Activated naive CD8-positive, alpha-beta T cell treated with anti-CD3 and anti-CD28 coated beads, Interleukin-2, amount 50 U/mL, for 24 hours (primary cell): ENCODE measurements at regions not wholly inside any gene's neighbourhood (a gene's known extent, or its start where the extent isn't known, plus 50 kb on each side); places are given as distances from the start of the nearest gene placed in this dataset.

Experiments
- ATAC-seq: fragments of 150-1000 bp; cut with Tn5 transposase; one replicate; pipeline ENCODE4 v1.10.0; 2021
- DNase-seq: peaks from one replicate; pipeline ENCODE4 v3.0.0; 2021
- H3K27ac Mint-ChIP-seq: one replicate; pipeline ENCODE4 v1.8.0; 2021; ENCODE audit warnings: mild to moderate bottlenecking, mixed read lengths
- H3K27me3 Mint-ChIP-seq: one replicate; pipeline ENCODE4 v1.8.0; 2021; ENCODE audit warnings: mixed read lengths
- H3K36me3 Mint-ChIP-seq: one replicate; pipeline ENCODE4 v1.8.0; 2021; ENCODE audit warnings: low read depth, mixed read lengths
- H3K4me1 Mint-ChIP-seq: one replicate; pipeline ENCODE4 v1.8.0; 2021; ENCODE audit warnings: mixed read lengths
- H3K4me3 Mint-ChIP-seq: one replicate; pipeline ENCODE4 v1.8.0; 2021; ENCODE audit warnings: mild to moderate bottlenecking, moderate library complexity, mixed read lengths
- H3K9me3 Mint-ChIP-seq: one replicate; pipeline ENCODE4 v1.8.0; 2021; ENCODE audit warnings: mixed read lengths

DNA sequence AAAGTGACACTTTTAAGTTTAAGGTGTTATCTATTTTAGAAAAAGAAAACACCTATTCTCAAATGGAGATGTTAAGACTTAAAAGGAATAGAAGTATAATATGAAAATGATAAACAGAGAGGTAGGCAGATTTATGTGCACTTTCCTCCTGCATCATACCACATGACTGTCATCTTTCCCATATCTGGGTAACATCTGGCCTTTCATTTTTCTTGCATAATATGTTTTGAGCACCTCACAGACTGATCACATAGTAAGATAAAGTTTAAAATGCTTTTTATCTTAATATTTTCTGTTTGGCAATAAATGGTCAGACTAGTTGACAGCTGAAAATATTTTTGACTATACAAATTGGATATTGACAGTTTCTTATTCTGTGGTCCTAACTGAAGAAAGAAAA is 1852.1 kb upstream of the PIK3C3 start:
- H3K27ac Mint-ChIP-seq = no peak overlapping the region
- no peak overlapping the region for H3K4me3 Mint-ChIP-seq
- H3K9me3 Mint-ChIP-seq = no peaks in the 10 kb centered on the region
- DNase-seq = no peak
- no peaks in the 10 kb centered on the region for H3K36me3 Mint-ChIP-seq
- no peaks in the 10 kb centered on the region for H3K4me1 Mint-ChIP-seq
- no peaks in the 10 kb centered on the region for H3K27me3 Mint-ChIP-seq
- no peak for ATAC-seq

GRCh38 chr18:40099641-40100040 is 1855.4 kb upstream of the PIK3C3 start:
- no peak overlapping the region for H3K27ac Mint-ChIP-seq
- DNase-seq = no peak
- no peaks in the 10 kb centered on the region for H3K27me3 Mint-ChIP-seq
- no peaks in the 10 kb centered on the region for H3K4me1 Mint-ChIP-seq
- H3K9me3 Mint-ChIP-seq = no peaks in the 10 kb centered on the region
- no peak overlapping the region for H3K4me3 Mint-ChIP-seq
- H3K36me3 Mint-ChIP-seq = no peaks in the 10 kb centered on the region
- no peak for ATAC-seq

GRCh38 chr18:40096675-40097074 is 1858.4 kb upstream of the PIK3C3 start:
- no peaks in the 10 kb centered on the region for H3K4me1 Mint-ChIP-seq
- H3K27me3 Mint-ChIP-seq = no peaks in the 10 kb centered on the region
- DNase-seq (no peak), ATAC-seq (no peak)
- no peak overlapping the region for H3K4me3 Mint-ChIP-seq
- no peaks in the 10 kb centered on the region for H3K9me3 Mint-ChIP-seq
- no peak overlapping the region for H3K27ac Mint-ChIP-seq
- H3K36me3 Mint-ChIP-seq = no peaks in the 10 kb centered on the region

DNA sequence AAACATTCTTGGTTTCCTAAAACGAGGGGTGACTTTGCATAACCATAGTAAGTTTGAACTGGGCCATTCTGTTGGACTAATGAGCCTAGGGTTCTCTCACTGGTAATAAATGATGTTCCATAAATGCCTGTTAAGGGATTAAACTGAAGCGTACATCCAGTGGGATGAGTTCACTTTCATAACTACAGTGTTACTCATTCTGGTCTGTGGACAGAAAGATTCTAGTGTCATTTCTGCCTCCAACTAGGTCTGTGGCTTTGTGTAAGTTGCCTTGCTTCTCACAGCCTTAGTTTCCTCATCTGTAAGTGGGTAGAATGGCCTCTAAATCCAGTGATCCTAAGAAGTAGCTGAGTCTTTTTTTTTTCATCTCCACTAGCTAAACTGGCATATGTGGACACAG is 1860.6 kb upstream of the PIK3C3 start:
- DNase-seq (no peak), ATAC-seq (no peak)
- Mint-ChIP-seq H3K4me1 (no peaks in the 10 kb centered on the region), H3K9me3 (peaks cover 4% of the 10 kb centered on the region), H3K27ac (no peak overlapping the region), H3K36me3 (no peaks in the 10 kb centered on the region), H3K27me3 (no peaks in the 10 kb centered on the region), H3K4me3 (no peak overlapping the region)

GRCh38 chr18:40088130-40088529 is 1866.9 kb upstream of the PIK3C3 start:
- DNase-seq (no peak), ATAC-seq (no peak)
- Mint-ChIP-seq H3K4me3 (no peak overlapping the region), H3K4me1 (no peaks in the 10 kb centered on the region), H3K9me3 (peaks cover 4% of the 10 kb centered on the region), H3K36me3 (no peaks in the 10 kb centered on the region), H3K27me3 (no peaks in the 10 kb centered on the region), H3K27ac (no peak overlapping the region)

DNA sequence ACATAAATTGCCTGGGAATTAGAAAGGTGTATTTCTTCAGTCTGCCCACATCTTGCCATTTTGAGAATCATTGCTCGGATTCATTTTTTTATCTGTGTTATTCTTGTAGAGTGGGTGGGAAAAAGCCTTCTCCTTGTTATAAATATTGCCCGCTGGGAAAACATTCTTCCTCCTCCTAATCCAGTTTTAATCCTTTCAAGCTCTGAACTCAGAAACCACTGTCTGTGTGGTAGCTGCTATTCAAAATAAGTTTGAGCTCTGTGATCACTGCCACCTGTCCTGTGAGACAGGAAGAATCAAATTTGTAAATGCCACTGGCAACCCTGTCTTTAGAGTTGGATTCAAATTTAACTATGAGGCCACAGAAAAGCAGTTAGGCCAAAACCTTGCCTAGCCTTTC is 1875.2 kb upstream of the PIK3C3 start:
- Mint-ChIP-seq H3K9me3 (no peaks in the 10 kb centered on the region), H3K27me3 (no peaks in the 10 kb centered on the region), H3K4me1 (no peaks in the 10 kb centered on the region), H3K36me3 (no peaks in the 10 kb centered on the region), H3K4me3 (no peak overlapping the region), H3K27ac (no peak overlapping the region)
- DNase-seq = no peak
- ATAC-seq = no peak

- H3K4me1 Mint-ChIP-seq = no peaks in the 10 kb centered on the region
- peaks cover under 1% of the 10 kb centered on the region for H3K9me3 Mint-ChIP-seq
- H3K4me3 Mint-ChIP-seq = no peak overlapping the region
- no peak for DNase-seq
- no peak for ATAC-seq
- H3K27me3 Mint-ChIP-seq = no peaks in the 10 kb centered on the region
- no peaks in the 10 kb centered on the region for H3K36me3 Mint-ChIP-seq
- H3K27ac Mint-ChIP-seq = no peak overlapping the region
Observed at GRCh38 chr18:40075616-40076015, 1879.4 kb upstream of the PIK3C3 start.

DNA sequence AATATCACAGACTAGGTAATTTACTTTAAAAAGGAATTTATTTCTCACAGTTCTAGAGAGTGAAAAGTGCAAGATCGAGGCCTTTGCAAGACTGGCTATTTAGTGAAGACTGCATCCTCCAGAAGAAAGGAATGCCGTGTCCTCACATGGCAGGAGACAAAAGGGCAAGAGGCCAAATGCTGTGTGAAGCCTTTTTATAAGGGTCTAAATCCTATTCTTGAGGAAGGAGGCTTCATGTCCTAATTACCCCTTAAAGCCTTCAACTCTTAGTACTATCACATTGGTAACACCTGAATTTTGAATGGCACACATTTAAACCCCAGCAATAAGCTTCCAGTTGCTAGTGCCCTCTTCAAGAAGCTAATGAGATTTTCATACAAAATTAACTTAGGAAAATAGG is 1882.3 kb upstream of the PIK3C3 start:
- no peaks in the 10 kb centered on the region for H3K36me3 Mint-ChIP-seq
- no peak for DNase-seq
- H3K27me3 Mint-ChIP-seq = no peaks in the 10 kb centered on the region
- ATAC-seq = no peak
- no peak overlapping the region for H3K27ac Mint-ChIP-seq
- peaks cover 5% of the 10 kb centered on the region for H3K9me3 Mint-ChIP-seq
- H3K4me1 Mint-ChIP-seq = no peaks in the 10 kb centered on the region
- H3K4me3 Mint-ChIP-seq = no peak overlapping the region

GRCh38 chr18:40066368-40066767 is 1888.7 kb upstream of the PIK3C3 start:
- Mint-ChIP-seq H3K36me3 (no peaks in the 10 kb centered on the region), H3K27me3 (no peaks in the 10 kb centered on the region), H3K4me1 (no peaks in the 10 kb centered on the region), H3K4me3 (no peak overlapping the region), H3K9me3 (peaks cover 23% of the 10 kb centered on the region), H3K27ac (no peak overlapping the region)
- no peak for ATAC-seq
- DNase-seq = no peak

GRCh38 chr18:40063488-40063887 is 1891.5 kb upstream of the PIK3C3 start:
- no peak for DNase-seq
- ATAC-seq = no peak

GRCh38 chr18:40061086-40061485 is 1893.9 kb upstream of the PIK3C3 start:
- no peaks in the 10 kb centered on the region for H3K4me1 Mint-ChIP-seq
- H3K4me3 Mint-ChIP-seq = no peak overlapping the region
- no peaks in the 10 kb centered on the region for H3K36me3 Mint-ChIP-seq
- DNase-seq = no peak
- no peaks in the 10 kb centered on the region for H3K27me3 Mint-ChIP-seq
- peaks cover 11% of the 10 kb centered on the region for H3K9me3 Mint-ChIP-seq
- no peak overlapping the region for H3K27ac Mint-ChIP-seq
- ATAC-seq = no peak

More at GRCh38 chr18:40063488-40063887, 1891.5 kb upstream of the PIK3C3 start:
- Mint-ChIP-seq H3K27ac (no peak overlapping the region), H3K4me3 (no peak overlapping the region), H3K27me3 (no peaks in the 10 kb centered on the region), H3K9me3 (peaks cover 17% of the 10 kb centered on the region), H3K36me3 (no peaks in the 10 kb centered on the region), H3K4me1 (no peaks in the 10 kb centered on the region)

DNA sequence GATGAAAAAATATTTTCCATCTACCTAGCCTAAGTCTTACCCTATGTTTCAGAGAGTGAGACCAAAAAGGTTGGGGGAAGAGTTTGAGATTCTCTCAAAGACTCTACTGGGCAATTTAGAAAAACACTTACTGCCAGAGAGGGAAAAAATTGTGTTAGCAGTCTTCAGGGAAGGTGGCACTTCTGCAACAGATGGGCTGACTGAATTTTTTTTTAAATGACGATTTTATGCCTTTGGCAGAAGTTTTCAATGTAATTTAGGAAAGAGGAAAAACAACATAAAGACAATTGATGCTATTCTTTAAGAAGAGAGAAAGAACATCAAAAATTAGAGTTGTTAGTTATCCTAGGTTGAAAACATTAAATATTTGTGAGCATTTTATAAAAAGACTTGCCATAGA is 1894.5 kb upstream of the PIK3C3 start:
- Mint-ChIP-seq H3K9me3 (peaks cover 5% of the 10 kb centered on the region), H3K4me3 (no peak overlapping the region), H3K4me1 (no peaks in the 10 kb centered on the region), H3K27ac (no peak overlapping the region), H3K36me3 (no peaks in the 10 kb centered on the region), H3K27me3 (no peaks in the 10 kb centered on the region)
- ATAC-seq (no peak), DNase-seq (no peak)

GRCh38 chr18:40058811-40059570 is 1896.0 kb upstream of the PIK3C3 start:
- no peak for ATAC-seq
- no peaks in the 10 kb centered on the region for H3K4me1 Mint-ChIP-seq
- no peak overlapping the region for H3K27ac Mint-ChIP-seq
- DNase-seq = no peak
- peaks cover 3% of the 10 kb centered on the region for H3K9me3 Mint-ChIP-seq
- no peaks in the 10 kb centered on the region for H3K36me3 Mint-ChIP-seq
- no peaks in the 10 kb centered on the region for H3K27me3 Mint-ChIP-seq
- H3K4me3 Mint-ChIP-seq = no peak overlapping the region

- H3K4me3 Mint-ChIP-seq = no peak overlapping the region
- no peaks in the 10 kb centered on the region for H3K27me3 Mint-ChIP-seq
- H3K36me3 Mint-ChIP-seq = no peaks in the 10 kb centered on the region
- H3K9me3 Mint-ChIP-seq = peaks cover 3% of the 10 kb centered on the region
- DNase-seq (no peak), ATAC-seq (no peak)
- no peak overlapping the region for H3K27ac Mint-ChIP-seq
- H3K4me1 Mint-ChIP-seq = no peaks in the 10 kb centered on the region
Observed at GRCh38 chr18:40056079-40056692, 1898.8 kb upstream of the PIK3C3 start.

DNA sequence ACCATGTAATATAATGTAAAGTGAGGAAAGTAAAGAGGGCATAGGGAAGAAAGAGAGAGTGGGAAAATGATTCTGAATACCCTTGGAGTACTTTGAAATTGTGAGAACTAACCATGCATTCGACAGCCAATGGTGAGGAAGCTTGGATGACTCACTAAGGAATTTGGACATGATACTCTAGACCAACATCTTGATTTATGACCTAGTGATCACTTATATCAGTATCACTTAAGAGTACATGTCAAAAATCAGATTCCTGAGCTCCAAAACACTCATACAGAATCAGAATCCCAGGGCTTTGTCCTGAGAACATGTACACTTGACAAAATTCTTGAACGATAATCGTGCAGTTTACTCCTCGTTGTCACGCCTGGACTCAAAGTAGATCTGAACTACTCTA is 1899.8 kb upstream of the PIK3C3 start:
- no peak overlapping the region for H3K4me3 Mint-ChIP-seq
- H3K4me1 Mint-ChIP-seq = no peaks in the 10 kb centered on the region
- H3K9me3 Mint-ChIP-seq = peaks cover 3% of the 10 kb centered on the region
- no peak for ATAC-seq
- H3K36me3 Mint-ChIP-seq = no peaks in the 10 kb centered on the region
- no peak for DNase-seq
- no peak overlapping the region for H3K27ac Mint-ChIP-seq
- no peaks in the 10 kb centered on the region for H3K27me3 Mint-ChIP-seq
